Right hindlimb (tissue), 1 donor: ENCODE measurements at regions not wholly inside any gene's neighbourhood (a gene's known extent, or its start where the extent isn't known, plus 50 kb on each side); places are given as distances from the start of the nearest gene placed in this dataset.
"Not testable (repeated sequence)": the region's sequence is repeated elsewhere in the genome, so short reads cannot be mapped to it uniquely, and the experiment has no call there.

Experiments used
- DNase-seq: peaks from one replicate; pipeline ENCODE4 v3.0.0-alpha.2; 2018

DNA sequence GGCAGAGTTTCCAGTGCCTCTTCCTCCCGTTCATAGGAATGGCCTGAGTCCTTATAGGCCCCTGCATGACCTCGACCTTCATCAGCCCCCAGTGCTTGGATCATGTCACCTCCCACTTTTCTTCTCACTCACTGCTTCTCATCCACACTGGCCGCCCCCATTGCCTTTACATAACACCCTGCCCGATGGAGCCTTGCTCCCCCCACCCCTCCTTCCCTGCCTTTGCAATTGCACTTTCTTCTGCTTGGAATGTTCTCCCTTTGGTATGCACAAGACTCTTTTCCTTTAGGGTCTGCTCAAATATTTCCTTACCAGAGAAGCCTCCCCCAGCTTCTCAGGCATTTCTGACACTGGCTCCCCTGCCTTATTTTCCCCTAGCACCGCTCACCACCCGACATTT, 125.2 kb upstream of the KCNJ6 start:
- DNase-seq, result no peak

- no peak for DNase-seq
Measured at GRCh38 chr21:38042246-38042645, 126.0 kb upstream of the KCNJ6 start.

GRCh38 chr21:38048167-38048566, 131.9 kb upstream of the KCNJ6 start:
- peak; percentile 19 for DNase-seq

DNA sequence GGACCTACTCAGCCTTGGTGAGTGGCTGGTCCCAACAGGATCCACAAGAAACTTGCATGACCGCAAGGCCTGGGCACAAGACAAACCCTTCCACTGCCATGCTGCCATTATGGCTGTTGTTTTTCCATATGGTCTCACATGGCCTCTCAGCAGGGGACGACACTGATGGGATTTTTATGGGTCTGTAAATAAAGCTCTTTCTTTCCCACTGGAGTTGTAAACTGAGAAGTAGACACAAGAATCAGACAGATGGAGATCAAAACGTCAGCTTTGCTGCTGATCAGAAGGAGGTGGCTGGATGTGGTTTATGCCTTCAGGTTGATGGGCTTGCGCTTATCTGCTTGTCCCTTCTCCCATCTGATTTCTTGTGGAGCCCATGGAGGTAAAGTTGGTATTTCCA, 138.1 kb upstream of the KCNJ6 start:
- DNase-seq, result no peak

- no peak for DNase-seq
Measured at GRCh38 chr21:38056481-38056880, 140.2 kb upstream of the KCNJ6 start.

DNA sequence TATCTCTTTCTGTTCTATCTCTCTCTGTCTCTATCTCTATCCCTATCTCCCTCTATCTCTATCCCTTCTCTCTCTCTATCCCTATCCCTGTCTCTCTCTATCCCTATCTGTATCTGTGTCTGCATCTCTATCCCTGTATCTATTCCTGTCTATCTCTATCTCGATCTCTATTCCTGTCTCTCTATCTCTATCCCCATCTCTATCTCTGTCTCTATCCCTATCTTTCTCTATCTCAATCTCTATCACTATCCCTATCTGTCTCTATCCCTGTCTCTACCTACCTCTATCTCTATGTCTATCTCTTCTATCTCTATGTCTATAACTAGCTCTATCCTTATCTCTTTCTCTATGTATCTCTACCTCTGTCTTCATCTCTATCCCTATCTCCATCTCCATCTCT, 141.4 kb upstream of the KCNJ6 start:
- DNase-seq, result no peak

GRCh38 chr21:38060533-38060932, 144.3 kb upstream of the KCNJ6 start:
- no peak for DNase-seq

GRCh38 chr21:38067086-38067739, 151.0 kb upstream of the KCNJ6 start:
- peak; percentile 35 for DNase-seq

GRCh38 chr21:38072489-38072888, 156.2 kb upstream of the KCNJ6 start:
- DNase-seq, result no peak

- DNase-seq, result peak; percentile 29
Measured at GRCh38 chr21:38075833-38076587, 159.8 kb upstream of the KCNJ6 start.

DNA sequence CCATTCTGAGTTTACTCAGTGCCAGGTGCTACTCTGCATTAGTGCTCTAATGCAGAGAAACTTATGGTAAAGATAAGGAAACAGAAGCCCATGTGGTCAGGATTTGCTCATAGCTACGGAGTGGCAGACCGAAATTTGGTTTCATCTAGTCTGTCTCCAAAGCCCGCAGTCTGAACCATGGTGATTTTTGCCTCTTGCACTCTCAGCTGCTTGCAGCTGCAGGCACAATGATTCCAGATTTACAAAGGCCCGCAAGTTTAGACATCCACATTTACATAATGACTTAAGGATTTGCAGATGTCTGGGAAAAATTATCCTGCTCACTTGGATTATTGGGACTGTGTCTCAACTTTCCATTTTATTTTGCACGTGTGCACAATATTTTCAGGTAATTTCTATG, 161.3 kb upstream of the KCNJ6 start:
- peak; percentile 24 for DNase-seq

- no peak for DNase-seq
Measured at GRCh38 chr21:38080888-38081287, 164.6 kb upstream of the KCNJ6 start.

DNA sequence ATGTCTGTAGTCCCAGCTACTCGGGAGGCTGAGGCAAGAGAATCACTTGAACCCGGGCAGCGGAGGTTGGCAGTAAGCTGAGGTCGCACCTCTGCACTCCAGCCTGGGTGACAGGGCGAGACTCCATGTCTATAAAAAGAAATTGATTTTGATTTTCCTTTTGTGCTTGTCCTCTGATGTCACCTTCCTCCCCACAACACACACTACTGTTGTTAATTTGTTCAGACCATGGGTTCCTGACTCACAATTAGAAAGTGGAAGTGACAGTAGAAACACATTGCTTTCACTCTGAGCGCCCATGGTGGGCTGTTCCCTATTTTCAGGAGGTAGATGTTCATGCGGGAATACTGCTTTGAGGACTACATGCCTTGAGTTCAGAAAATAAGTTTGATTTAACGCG, 165.5 kb upstream of the KCNJ6 start:
- no peak for DNase-seq

- no peak for DNase-seq
Measured at GRCh38 chr21:38082936-38083485, 166.8 kb upstream of the KCNJ6 start.

- DNase-seq, result no peak
Measured at GRCh38 chr21:38083535-38083934, 167.3 kb upstream of the KCNJ6 start.

DNA sequence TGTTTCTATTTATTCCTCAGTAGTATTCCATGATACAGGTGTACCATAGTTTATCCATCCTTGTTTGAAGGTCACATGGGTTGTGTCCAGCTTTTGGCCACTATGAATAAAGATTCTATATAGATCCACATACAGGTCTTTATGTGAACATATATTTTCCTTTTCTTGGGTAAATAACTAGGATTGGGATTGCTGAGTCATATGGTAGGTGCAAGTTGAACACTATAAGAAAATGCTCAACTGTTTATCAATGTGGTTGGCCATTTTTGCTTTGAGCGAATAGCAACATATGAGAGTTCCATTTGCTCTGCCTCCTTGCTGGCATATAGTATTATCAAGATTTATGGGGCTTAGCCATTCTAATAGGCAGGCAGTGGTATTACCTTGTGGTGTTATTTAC, 170.2 kb upstream of the KCNJ15 start:
- no peak for DNase-seq

GRCh38 chr21:38088916-38089762, 167.7 kb upstream of the KCNJ15 start:
- DNase-seq, result no peak

- no peak for DNase-seq
Measured at GRCh38 chr21:38089763-38090046, 167.1 kb upstream of the KCNJ15 start.

DNA sequence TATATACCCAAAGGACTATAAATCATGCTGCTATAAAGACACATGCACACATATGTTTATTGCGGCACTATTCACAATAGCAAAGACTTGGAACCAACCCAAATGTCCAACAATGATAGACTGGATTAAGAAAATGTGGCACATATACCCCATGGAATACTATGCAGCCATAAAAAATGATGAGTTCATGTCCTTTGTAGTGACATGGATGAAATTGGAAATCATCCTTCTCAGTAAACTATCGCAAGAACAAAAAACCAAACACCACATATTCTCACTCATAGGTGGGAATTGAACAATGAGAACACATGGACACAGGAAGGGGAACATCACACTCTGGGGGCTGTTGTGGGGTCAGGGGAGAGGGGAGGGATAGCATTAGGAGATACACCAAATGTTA, 165.7 kb upstream of the KCNJ15 start:
- DNase-seq, result not testable (repeated sequence)

DNA sequence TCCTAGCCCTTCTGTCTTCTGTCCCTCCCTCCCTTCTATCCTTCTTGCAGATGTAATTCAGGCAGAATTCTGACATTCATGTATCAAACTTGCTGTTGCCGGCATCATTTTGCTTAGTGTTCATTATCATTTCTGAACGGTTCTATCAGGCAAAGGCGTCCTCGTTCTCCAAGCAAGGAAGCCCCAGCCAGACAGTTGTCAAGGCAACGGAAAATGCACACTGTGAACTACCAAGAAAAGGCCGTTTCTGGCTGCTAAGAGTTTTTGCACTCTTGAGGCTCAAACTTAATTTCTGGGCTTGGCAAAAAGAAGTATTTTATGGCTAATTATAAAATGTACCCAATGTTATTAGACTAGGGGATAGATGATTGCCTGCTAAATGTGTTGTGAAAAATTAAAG, 164.7 kb upstream of the KCNJ15 start:
- DNase-seq, result no peak

GRCh38 chr21:38095220-38095619, 161.6 kb upstream of the KCNJ15 start:
- DNase-seq, result no peak

DNA sequence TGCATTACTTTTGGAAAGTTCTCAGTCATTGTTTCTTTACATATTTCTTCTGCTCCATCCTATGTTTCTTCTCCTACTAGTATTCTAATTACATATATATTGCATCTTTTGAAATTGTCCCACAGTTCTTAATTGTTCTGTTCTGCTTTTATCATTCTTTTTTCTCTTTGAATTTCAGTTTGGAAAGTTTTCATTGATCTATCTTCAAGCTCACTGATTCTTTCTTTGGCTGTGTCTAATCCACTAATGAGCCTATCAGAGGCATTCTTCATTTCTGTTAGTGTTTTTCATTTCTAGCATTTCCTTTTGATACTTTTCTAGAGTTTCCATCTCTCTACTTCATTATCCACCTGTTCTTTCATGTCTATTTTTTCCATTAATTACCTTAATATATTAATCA, 159.0 kb upstream of the KCNJ15 start:
- DNase-seq, result no peak

DNA sequence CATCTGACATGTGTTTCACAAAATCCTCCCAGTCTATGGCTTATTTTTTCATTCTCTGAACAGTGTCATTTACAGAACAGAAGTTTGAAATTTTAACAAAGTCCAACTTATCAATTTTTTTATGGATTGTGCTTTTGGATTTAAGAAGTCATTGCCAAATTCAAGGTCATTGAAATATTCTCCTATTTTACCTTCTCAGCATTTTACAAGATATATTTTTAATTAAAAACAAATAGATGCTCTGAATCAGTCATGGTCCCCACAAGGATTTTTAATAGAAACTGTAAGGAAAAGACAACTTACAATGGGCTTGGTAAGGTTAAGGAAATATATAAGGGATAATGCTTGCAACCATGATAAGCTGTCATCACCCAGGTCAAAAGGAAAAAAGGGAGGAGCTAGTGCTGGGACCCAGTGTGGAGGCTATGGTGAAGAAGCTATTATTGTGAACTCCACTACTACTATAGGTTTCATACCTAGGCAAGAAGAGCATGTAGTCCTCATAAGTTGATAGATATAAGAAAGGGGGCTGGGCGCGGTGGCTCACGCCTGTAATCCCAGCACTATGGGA, 144.5 kb upstream of the KCNJ15 start:
- no peak for DNase-seq
